Kidney epithelial cell (primary cell): ENCODE measurements at regions not wholly inside any gene's neighbourhood (a gene's known extent, or its start where the extent isn't known, plus 50 kb on each side); places are given as distances from the start of the nearest gene placed in this dataset.

Experiments used
- DNase-seq: peaks from one replicate; pipeline ENCODE4 v3.0.0-alpha.2; 2010; ENCODE audit warnings: low read depth
- H3K27me3 ChIP-seq: 2 replicates; pipeline ENCODE4 v1.6.0; 2011; ENCODE audit warnings: low read length; ENCODE audit not compliant: control insufficient read depth, insufficient read depth
- H3K36me3 ChIP-seq: 2 replicates; pipeline ENCODE4 v1.5.1; 2011; ENCODE audit warnings: low read length; ENCODE audit not compliant: control insufficient read depth, insufficient read depth
- H3K4me3 ChIP-seq: 2 replicates; pipeline ENCODE4 v1.5.1; 2011; ENCODE audit warnings: low read depth, mild to moderate bottlenecking, control low read depth, low read length
- CTCF ChIP-seq: IDR thresholded peaks from 2 replicates; pipeline ENCODE4 v1.5.1; 2011; ENCODE audit warnings: mild to moderate bottlenecking, moderate library complexity, low read length, control low read depth, inconsistent platforms; ENCODE audit not compliant: insufficient read depth, poor library complexity, severe bottlenecking

- no peaks in the 10 kb centered on the region for H3K36me3 ChIP-seq
- no peak for TF ChIP-seq CTCF
- no peak for DNase-seq
- no peak overlapping the region for H3K4me3 ChIP-seq
- no peaks in the 10 kb centered on the region for H3K27me3 ChIP-seq
Measured at GRCh38 chrX:114087543-114087942, 496.3 kb upstream of the HTR2C start.

GRCh38 chrX:114077773-114078172, 506.1 kb upstream of the HTR2C start:
- no peak for DNase-seq
- no peak for TF ChIP-seq CTCF
- Histone ChIP-seq H3K36me3 (no peaks in the 10 kb centered on the region), H3K27me3 (no peaks in the 10 kb centered on the region), H3K4me3 (no peak overlapping the region)

- no peaks in the 10 kb centered on the region for H3K27me3 ChIP-seq
- H3K36me3 ChIP-seq, result no peaks in the 10 kb centered on the region
- no peak for DNase-seq
- peak; percentile 33 for TF ChIP-seq CTCF
- no peak overlapping the region for H3K4me3 ChIP-seq
Measured at GRCh38 chrX:114075073-114075673, 508.7 kb upstream of the HTR2C start.

GRCh38 chrX:114073926-114074325, 510.0 kb upstream of the HTR2C start:
- Histone ChIP-seq H3K36me3 (no peaks in the 10 kb centered on the region), H3K27me3 (no peaks in the 10 kb centered on the region), H3K4me3 (no peak overlapping the region)
- no peak for TF ChIP-seq CTCF
- no peak for DNase-seq

GRCh38 chrX:114071412-114071811, 512.5 kb upstream of the HTR2C start:
- no peak for TF ChIP-seq CTCF

GRCh38 chrX:114065577-114066223, 518.2 kb upstream of the HTR2C start:
- no peak for TF ChIP-seq CTCF
- no peak overlapping the region for H3K4me3 ChIP-seq
- no peaks in the 10 kb centered on the region for H3K36me3 ChIP-seq
- DNase-seq, result no peak
- no peaks in the 10 kb centered on the region for H3K27me3 ChIP-seq

More at GRCh38 chrX:114071412-114071811, 512.5 kb upstream of the HTR2C start:
- Histone ChIP-seq H3K27me3 (no peaks in the 10 kb centered on the region), H3K36me3 (no peaks in the 10 kb centered on the region), H3K4me3 (no peak overlapping the region)
- no peak for DNase-seq
